Gastroesophageal sphincter (tissue), 3 donors: ENCODE measurements at regions not wholly inside any gene's neighbourhood (a gene's known extent, or its start where the extent isn't known, plus 50 kb on each side); places are given as distances from the start of the nearest gene placed in this dataset.

Experiments used
- CTCF ChIP-seq, 4 experiments: fragments of 200-600 bp in 2 of 4; fragments of 450-650 bp in 2 of 4; sonication (generic) in 1 of 4; IDR thresholded peaks; one replicate each; pipeline ENCODE4 v1.5.1; 2017 to 2019; ENCODE audit warnings: antibody characterized with exemption in 4 of 4, mild to moderate bottlenecking in 2 of 4, moderate library complexity in 2 of 4
- POLR2AphosphoS5 ChIP-seq: sonication (generic); formaldehyde crosslinking; IDR thresholded peaks from one replicate; pipeline ENCODE4 v1.6.1; 2017; ENCODE audit warnings: antibody characterized with exemption

GRCh38 chr12:67425394-67425793, 156.2 kb downstream of the CAND1 start:
- TF ChIP-seq CTCF (IDR thresholded peaks at IDR 0.05) (no peak), POLR2AphosphoS5 (no peak)
